ENCODE measurements at regions not wholly inside any gene's neighbourhood (a gene's known extent, or its start where the extent isn't known, plus 50 kb on each side); places are given as distances from the start of the nearest gene placed in this dataset.
A peak's percentile ranks its signal among the peaks of the same experiment; 100 is the strongest.
"Not testable (repeated sequence)": the region's sequence is repeated elsewhere in the genome, so short reads cannot be mapped to it uniquely, and the experiment has no call there.

- DNase-seq = peak; percentile 34 to 39
Observed at GRCh38 chrX:41009850-41010846, 75.1 kb upstream of the USP9X start.

- no peak for DNase-seq
Observed at GRCh38 chrX:41014776-41015360, 70.4 kb upstream of the USP9X start.

- not testable (repeated sequence) for DNase-seq
Observed at GRCh38 chrX:41017785-41018184, 67.5 kb upstream of the USP9X start.

- DNase-seq = not testable (repeated sequence)
Observed at GRCh38 chrX:41018391-41019040, 66.7 kb upstream of the USP9X start.

GRCh38 chrX:41019041-41019392 is 66.2 kb upstream of the USP9X start:
- no peak for DNase-seq

- DNase-seq = no peak
Observed at GRCh38 chrX:41022566-41022965, 62.7 kb upstream of the USP9X start.

GRCh38 chrX:41023098-41023497 is 62.1 kb upstream of the USP9X start:
- no peak for DNase-seq

GRCh38 chrX:41024335-41024734 is 60.9 kb upstream of the USP9X start:
- DNase-seq = not testable (repeated sequence)

GRCh38 chrX:41024755-41025154 is 60.5 kb upstream of the USP9X start:
- no peak for DNase-seq

GRCh38 chrX:41025926-41026701 is 59.1 kb upstream of the USP9X start:
- no peak for DNase-seq

GRCh38 chrX:41026702-41027078 is 58.6 kb upstream of the USP9X start:
- DNase-seq = no peak

- DNase-seq = no peak
Observed at GRCh38 chrX:41029332-41029731, 55.9 kb upstream of the USP9X start.

GRCh38 chrX:41031256-41031967 is 53.8 kb upstream of the USP9X start:
- DNase-seq = no peak

- no peak for DNase-seq
Observed at GRCh38 chrX:41033299-41033698, 51.9 kb upstream of the USP9X start.

GRCh38 chrX:41034902-41035301 is 50.3 kb upstream of the USP9X start:
- DNase-seq = not testable (repeated sequence)

All from activated CD4-positive, alpha-beta T cell treated with anti-CD3 and anti-CD28 coated beads for 4 hours (primary cell).